ENCODE measurements at regions not wholly inside any gene's neighbourhood (a gene's known extent, or its start where the extent isn't known, plus 50 kb on each side); places are given as distances from the start of the nearest gene placed in this dataset.

DNA sequence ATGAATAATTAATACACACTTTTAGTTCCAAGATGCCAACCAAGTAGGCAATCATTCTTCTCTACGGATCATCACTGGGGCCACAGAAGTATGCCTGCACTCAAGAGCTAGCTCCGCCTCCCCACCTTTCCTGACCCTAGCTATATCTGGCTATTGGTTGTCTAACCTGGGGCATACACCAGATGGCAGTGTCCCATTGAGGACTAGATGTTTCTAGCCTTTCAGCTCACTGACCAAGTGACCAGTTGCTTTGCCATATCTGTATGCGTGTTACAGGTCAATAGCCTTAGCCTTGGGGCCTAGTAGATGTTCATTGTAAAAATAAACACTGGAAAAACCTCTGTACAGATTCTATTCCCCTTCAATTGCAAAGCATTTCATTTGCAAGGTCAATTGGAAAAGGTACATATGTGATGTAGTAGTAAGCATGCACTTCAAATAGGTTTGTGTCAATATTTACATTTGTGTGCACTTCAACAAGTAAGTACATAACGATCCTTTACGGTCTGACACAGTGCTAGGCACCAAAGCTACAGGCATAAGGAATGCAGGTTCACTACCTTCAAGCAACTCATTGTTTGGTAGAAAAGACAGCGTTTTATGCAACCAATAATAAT is 521.7 kb downstream of the PPARGC1A start:
- ChIA-PET POLR2A (no interaction called here), CTCF (no interaction called here)
- H3K36me3 ChIP-seq (ENCODE audit: insufficient read depth, low read length) = no peaks in the 10 kb centered on the region
- ATAC-seq (ENCODE audit: poor library complexity) = no peak
- no peaks in the 10 kb centered on the region for H3K27me3 ChIP-seq (ENCODE audit: control insufficient read depth in 1 of 2, insufficient read depth in 2 of 2, low read length in 2 of 2)
- no peak overlapping the region for H3K27ac Mint-ChIP-seq
- H3K36me3 Mint-ChIP-seq (ENCODE audit: low read depth) = no peaks in the 10 kb centered on the region
- intact Hi-C loops (cut with DNase I, micrococcal nuclease) = no loop called here
- no peaks in the 10 kb centered on the region for H3K4me1 ChIP-seq (ENCODE audit: insufficient read depth, low read length)
- no peak overlapping the region for H3K27ac ChIP-seq (ENCODE audit: low read depth in 1 of 2, low read length in 2 of 2)
- H3K9me3 Mint-ChIP-seq = no peaks in the 10 kb centered on the region
- H3K4me3 ChIP-seq (ENCODE audit: low read length) = no peak overlapping the region
- no peak for DNase-seq
- no peaks in the 10 kb centered on the region for H3K27me3 Mint-ChIP-seq
- no peaks in the 10 kb centered on the region for H3K4me1 Mint-ChIP-seq (ENCODE audit: low read depth)
- no peaks in the 10 kb centered on the region for H3K9me3 ChIP-seq (ENCODE audit: control insufficient read depth in 1 of 2, insufficient read depth in 1 of 2, low read length in 2 of 2)
- TF ChIP-seq, protein P1, sequence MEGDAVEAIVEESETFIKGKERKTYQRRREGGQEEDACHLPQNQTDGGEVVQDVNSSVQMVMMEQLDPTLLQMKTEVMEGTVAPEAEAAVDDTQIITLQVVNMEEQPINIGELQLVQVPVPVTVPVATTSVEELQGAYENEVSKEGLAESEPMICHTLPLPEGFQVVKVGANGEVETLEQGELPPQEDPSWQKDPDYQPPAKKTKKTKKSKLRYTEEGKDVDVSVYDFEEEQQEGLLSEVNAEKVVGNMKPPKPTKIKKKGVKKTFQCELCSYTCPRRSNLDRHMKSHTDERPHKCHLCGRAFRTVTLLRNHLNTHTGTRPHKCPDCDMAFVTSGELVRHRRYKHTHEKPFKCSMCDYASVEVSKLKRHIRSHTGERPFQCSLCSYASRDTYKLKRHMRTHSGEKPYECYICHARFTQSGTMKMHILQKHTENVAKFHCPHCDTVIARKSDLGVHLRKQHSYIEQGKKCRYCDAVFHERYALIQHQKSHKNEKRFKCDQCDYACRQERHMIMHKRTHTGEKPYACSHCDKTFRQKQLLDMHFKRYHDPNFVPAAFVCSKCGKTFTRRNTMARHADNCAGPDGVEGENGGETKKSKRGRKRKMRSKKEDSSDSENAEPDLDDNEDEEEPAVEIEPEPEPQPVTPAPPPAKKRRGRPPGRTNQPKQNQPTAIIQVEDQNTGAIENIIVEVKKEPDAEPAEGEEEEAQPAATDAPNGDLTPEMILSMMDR (IDR thresholded peaks at IDR 0.05) = no peak
- no peak overlapping the region for H3K4me3 Mint-ChIP-seq

DNA sequence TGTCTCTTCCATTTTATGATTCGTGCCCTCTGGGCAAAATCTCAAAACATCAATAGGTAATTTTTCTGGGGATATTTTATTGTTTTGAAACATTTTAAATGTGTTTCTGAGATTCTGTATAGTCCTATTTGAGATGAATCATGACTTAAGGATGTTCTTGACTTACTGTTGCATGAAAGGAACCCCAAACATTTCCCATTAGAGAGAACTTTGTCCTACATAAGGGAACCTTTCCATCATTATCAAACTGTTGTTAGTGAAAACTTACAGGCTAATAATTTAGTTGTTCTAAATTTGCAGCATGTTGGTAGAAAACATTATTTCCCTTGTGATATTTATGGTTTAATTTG is 523.3 kb downstream of the PPARGC1A start:
- Histone ChIP-seq H3K27ac (ENCODE audit: low read depth in 1 of 2, low read length in 2 of 2) (no peak overlapping the region), H3K9me3 (ENCODE audit: control insufficient read depth in 1 of 2, insufficient read depth in 1 of 2, low read length in 2 of 2) (peaks cover 0 to 1% of the 10 kb centered on the region in 2 experiments), H3K36me3 (ENCODE audit: insufficient read depth, low read length) (no peaks in the 10 kb centered on the region), H3K4me1 (ENCODE audit: insufficient read depth, low read length) (no peaks in the 10 kb centered on the region), H3K27me3 (ENCODE audit: control insufficient read depth in 1 of 2, insufficient read depth in 2 of 2, low read length in 2 of 2) (no peaks in the 10 kb centered on the region), H3K4me3 (ENCODE audit: low read length) (no peak overlapping the region)
- ChIA-PET POLR2A (no interaction called here), CTCF (no interaction called here)
- no peak overlapping the region for H3K27ac Mint-ChIP-seq
- ATAC-seq (ENCODE audit: poor library complexity) = no peak
- TF ChIP-seq, protein P1 (IDR thresholded peaks at IDR 0.05) = no peak
- H3K9me3 Mint-ChIP-seq = no peaks in the 10 kb centered on the region
- no peaks in the 10 kb centered on the region for H3K27me3 Mint-ChIP-seq
- H3K4me1 Mint-ChIP-seq (ENCODE audit: low read depth) = no peaks in the 10 kb centered on the region
- no peak for DNase-seq
- intact Hi-C loops (cut with DNase I, micrococcal nuclease) = no loop called here
- H3K4me3 Mint-ChIP-seq = no peak overlapping the region
- H3K36me3 Mint-ChIP-seq (ENCODE audit: low read depth) = no peaks in the 10 kb centered on the region

DNA sequence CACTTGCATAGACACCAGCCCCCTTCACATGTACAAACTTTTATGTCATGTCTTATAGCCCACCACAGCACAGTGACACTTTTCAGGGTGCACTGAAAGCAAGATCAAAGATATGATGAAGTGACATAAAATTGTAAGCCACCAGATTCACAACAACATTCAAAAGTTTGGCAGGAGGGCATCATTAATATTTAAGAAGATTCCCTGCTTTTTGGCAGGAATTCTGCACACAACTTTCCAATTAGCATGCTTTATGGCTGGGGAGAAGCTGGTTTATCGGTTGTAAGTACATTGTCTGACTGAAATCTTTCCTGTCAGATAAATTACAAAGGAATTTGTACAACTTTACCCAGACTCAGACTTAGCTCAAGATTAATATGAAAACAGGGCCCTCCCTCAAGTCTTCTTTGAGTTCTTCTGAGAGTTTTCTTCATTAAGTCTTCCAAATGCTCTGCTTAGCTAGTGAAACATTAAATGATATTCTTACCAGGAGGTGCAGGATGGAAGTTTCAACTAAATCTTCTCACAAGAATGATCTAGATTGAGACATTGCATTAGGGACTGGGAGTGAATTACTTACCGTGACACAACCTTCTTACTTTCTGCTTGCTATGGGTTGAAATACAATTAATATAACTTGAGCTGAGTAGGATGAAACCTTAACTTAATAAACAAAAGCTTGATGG is 523.8 kb downstream of the PPARGC1A start:
- no peaks in the 10 kb centered on the region for H3K36me3 ChIP-seq (ENCODE audit: insufficient read depth, low read length)
- intact Hi-C loops (cut with DNase I, micrococcal nuclease) = no loop called here
- H3K4me3 Mint-ChIP-seq = no peak overlapping the region
- H3K27me3 ChIP-seq (ENCODE audit: control insufficient read depth in 1 of 2, insufficient read depth in 2 of 2, low read length in 2 of 2) = no peaks in the 10 kb centered on the region
- no peak overlapping the region for H3K4me3 ChIP-seq (ENCODE audit: low read length)
- H3K27ac Mint-ChIP-seq = no peak overlapping the region
- TF ChIP-seq, protein P1 (IDR thresholded peaks at IDR 0.05) = no peak
- no peaks in the 10 kb centered on the region for H3K36me3 Mint-ChIP-seq (ENCODE audit: low read depth)
- no peak overlapping the region for H3K27ac ChIP-seq (ENCODE audit: low read depth in 1 of 2, low read length in 2 of 2)
- no peaks in the 10 kb centered on the region for H3K4me1 Mint-ChIP-seq (ENCODE audit: low read depth)
- H3K9me3 ChIP-seq (ENCODE audit: control insufficient read depth in 1 of 2, insufficient read depth in 1 of 2, low read length in 2 of 2) = peaks cover 0 to 6% of the 10 kb centered on the region in 2 experiments
- H3K4me1 ChIP-seq (ENCODE audit: insufficient read depth, low read length) = no peaks in the 10 kb centered on the region
- no peaks in the 10 kb centered on the region for H3K9me3 Mint-ChIP-seq
- no peaks in the 10 kb centered on the region for H3K27me3 Mint-ChIP-seq
- no peak for ATAC-seq (ENCODE audit: poor library complexity)
- ChIA-PET CTCF (no interaction called here), POLR2A (no interaction called here)
- DNase-seq = no peak

Data from CD4-positive, alpha-beta T cell (primary cell).